ENCODE measurements at regions not wholly inside any gene's neighbourhood (a gene's known extent, or its start where the extent isn't known, plus 50 kb on each side); places are given as distances from the start of the nearest gene placed in this dataset.

GRCh38 chr1:234535763-234536515, 57.0 kb upstream of the TARBP1 start:
- no peak for DNase-seq

GRCh38 chr1:234535218-234535617, 56.2 kb upstream of the TARBP1 start:
- no peak for DNase-seq

GRCh38 chr1:234533975-234534876, 55.2 kb upstream of the TARBP1 start:
- no peak for DNase-seq

GRCh38 chr1:234533034-234533891, 54.3 kb upstream of the TARBP1 start:
- DNase-seq: no peak

GRCh38 chr1:234532503-234532922, 53.5 kb upstream of the TARBP1 start:
- no peak for DNase-seq

- DNase-seq: no peak
Measured at GRCh38 chr1:234531151-234531635, 52.2 kb upstream of the TARBP1 start.

GRCh38 chr1:234530672-234531071, 51.7 kb upstream of the TARBP1 start:
- no peak for DNase-seq

GRCh38 chr1:234529950-234530237, 50.9 kb upstream of the TARBP1 start:
- DNase-seq: no peak

GRCh38 chr1:234529095-234529949, 50.3 kb upstream of the TARBP1 start:
- no peak for DNase-seq

Measured in NCI-H1048 (cell line).